Spinal cord (tissue), 9 donors: ENCODE measurements at regions not wholly inside any gene's neighbourhood (a gene's known extent, or its start where the extent isn't known, plus 50 kb on each side); places are given as distances from the start of the nearest gene placed in this dataset.

ENCODE experiments used
- DNase-seq, 6 donors: peaks; one replicate each; pipeline versions ENCODE4 v3.0.0 to v3.0.0-alpha.2; 2013 to 2015; ENCODE audit warnings: low spot score in 6 of 6, low read depth in 4 of 6
- H3K27ac ChIP-seq: one replicate; pipeline ENCODE4 v1.5.1; 2013; ENCODE audit warnings: low read depth, low read length, control low read depth
- H3K27me3 ChIP-seq: one replicate; pipeline ENCODE4 v1.6.1; 2013; ENCODE audit warnings: low read length; ENCODE audit not compliant: control insufficient read depth, insufficient read depth
- H3K36me3 ChIP-seq: one replicate; pipeline ENCODE4 v1.6.1; 2013; ENCODE audit warnings: low read length; ENCODE audit not compliant: control insufficient read depth, insufficient read depth
- H3K4me1 ChIP-seq: one replicate; pipeline ENCODE4 v1.6.1; 2013; ENCODE audit warnings: low read length; ENCODE audit not compliant: control insufficient read depth, insufficient read depth
- H3K4me3 ChIP-seq: one replicate; pipeline ENCODE4 v1.5.1; 2013; ENCODE audit warnings: low read depth, low read length, control low read depth
- H3K9me3 ChIP-seq: one replicate; pipeline ENCODE4 v1.6.1; 2013; ENCODE audit warnings: low read length; ENCODE audit not compliant: control insufficient read depth, insufficient read depth
- WGBS: methylation state at CpG from one replicate; pipeline ENCODE4 v1.1.5; 2013; ENCODE audit warnings: missing lambda C conversion rate; ENCODE audit not compliant: insufficient coverage; 5-methylcytosine and 5-hydroxymethylcytosine counted together
- donor health status: healthy.

DNA sequence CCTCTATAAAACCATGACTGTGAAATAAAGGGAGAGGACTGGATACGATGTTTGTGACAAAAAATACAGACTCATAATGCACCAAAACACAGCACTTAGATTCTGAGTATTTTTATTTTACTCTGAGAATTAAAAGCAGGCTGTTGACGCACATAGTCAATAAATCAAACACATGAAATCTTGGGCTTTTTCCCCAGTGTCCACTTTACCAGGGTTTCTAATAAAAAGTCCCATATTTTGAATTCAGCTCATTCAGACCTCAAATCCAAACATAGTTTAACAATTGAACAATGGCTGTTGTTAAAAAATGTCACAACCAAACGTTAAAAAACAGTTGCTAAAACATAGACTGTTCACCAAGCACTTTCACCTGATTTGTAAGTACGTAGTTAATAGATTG lies 553.4 kb downstream of the LTN1 start:
- Histone ChIP-seq H3K27ac (no peak overlapping the region), H3K4me3 (no peak overlapping the region), H3K36me3 (no peaks in the 10 kb centered on the region), H3K9me3 (no peaks in the 10 kb centered on the region), H3K4me1 (no peaks in the 10 kb centered on the region), H3K27me3 (no peaks in the 10 kb centered on the region)
- no peak for DNase-seq
- 100% methylated on average over 1 of the region's 4 CpGs for WGBS

DNA sequence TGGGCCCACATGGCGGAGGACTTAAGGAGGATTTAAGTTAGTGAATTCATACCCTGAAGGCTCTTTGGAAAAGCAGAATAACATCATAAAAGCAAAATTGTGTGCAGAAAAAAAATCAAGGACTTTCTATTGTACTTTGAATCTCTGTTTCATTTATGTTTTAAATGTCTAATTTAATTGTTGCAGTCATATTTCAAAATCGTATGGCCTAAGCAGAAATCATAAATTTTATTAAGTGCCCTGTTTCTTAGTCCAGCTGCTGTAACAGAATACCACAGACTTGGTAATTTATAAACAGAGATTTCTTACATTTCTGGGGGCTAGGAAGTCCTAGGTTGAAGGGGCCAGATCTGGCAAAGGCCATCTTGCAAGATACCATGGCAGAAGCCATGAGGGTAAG lies 555.6 kb downstream of the LTN1 start:
- no peaks in the 10 kb centered on the region for H3K27me3 ChIP-seq
- 100% methylated on average over 1 of the region's 2 CpGs for WGBS
- no peaks in the 10 kb centered on the region for H3K9me3 ChIP-seq
- no peak overlapping the region for H3K27ac ChIP-seq
- DNase-seq = no peak
- no peaks in the 10 kb centered on the region for H3K36me3 ChIP-seq
- H3K4me1 ChIP-seq = no peaks in the 10 kb centered on the region
- no peak overlapping the region for H3K4me3 ChIP-seq

DNA sequence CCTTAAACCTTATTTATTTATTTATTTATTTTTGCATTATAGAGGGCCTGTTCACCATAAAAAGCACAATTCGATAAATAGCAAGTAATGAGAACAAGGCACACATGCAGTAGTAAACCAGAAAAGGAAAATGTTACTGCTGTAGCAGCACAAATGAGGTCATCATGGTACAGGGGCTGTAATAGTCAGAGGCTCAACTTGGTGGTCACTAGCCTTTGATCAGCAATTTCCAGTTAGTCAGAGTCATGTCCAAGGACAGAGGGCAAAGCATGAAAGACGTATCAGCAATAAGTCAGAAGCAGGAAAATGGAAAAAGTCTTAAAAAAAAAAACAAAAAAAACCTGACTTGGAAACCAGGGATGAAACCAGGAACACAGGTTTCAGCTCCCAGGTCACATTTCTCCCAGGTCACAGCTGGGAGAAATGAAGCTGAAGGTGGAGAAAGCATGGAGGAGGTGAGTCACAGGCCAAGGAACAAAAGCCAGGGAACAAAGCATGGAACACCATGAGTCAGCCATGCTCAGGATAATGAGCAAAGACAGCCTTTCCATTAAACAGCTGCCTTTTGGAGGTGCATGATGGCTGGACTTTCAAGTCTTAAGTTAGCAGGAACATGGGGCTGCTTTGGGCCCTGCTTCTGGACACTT lies 556.3 kb downstream of the LTN1 start:
- no peaks in the 10 kb centered on the region for H3K27me3 ChIP-seq
- WGBS = 94% methylated on average over 2 of the region's 2 CpGs
- H3K27ac ChIP-seq = no peak overlapping the region
- H3K36me3 ChIP-seq = no peaks in the 10 kb centered on the region
- no peak for DNase-seq
- H3K4me1 ChIP-seq = no peaks in the 10 kb centered on the region
- H3K4me3 ChIP-seq = no peak overlapping the region
- H3K9me3 ChIP-seq = no peaks in the 10 kb centered on the region

DNA sequence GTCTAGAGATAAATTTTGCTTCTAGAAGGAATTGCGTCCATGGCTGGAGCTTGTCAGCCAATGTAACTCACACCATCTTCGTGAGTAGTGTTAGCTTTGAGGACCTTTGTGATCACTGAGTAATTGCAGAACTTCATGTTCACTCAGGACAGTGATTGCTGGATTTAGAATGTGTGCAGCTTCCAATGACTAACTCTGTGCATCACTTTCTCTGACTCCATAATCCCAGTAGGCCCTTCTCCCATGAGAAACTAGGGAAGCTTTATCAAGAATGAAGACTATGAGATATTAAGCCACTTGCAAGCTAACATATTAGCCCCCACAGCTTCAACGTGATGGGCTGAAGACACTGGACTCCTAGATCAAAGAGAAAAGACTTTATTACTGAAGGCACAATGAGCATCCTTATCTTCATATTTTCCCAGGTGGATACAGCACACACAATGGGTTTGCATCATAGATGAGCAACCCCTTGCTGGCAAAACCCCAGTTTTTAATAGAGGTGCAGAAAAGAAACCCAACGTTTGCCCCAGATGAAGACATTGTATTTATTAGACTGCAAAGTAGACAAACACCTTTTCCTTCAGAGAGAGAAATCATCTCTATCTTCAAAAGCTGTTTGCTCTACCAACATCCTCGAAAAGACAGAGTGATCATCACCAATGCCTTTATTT lies 561.0 kb downstream of the LTN1 start:
- Histone ChIP-seq H3K4me3 (no peak overlapping the region), H3K9me3 (no peaks in the 10 kb centered on the region), H3K4me1 (no peaks in the 10 kb centered on the region), H3K27me3 (no peaks in the 10 kb centered on the region), H3K36me3 (no peaks in the 10 kb centered on the region), H3K27ac (no peak overlapping the region)
- DNase-seq = no peak
- WGBS = 94% methylated on average over 4 of the region's 5 CpGs

DNA sequence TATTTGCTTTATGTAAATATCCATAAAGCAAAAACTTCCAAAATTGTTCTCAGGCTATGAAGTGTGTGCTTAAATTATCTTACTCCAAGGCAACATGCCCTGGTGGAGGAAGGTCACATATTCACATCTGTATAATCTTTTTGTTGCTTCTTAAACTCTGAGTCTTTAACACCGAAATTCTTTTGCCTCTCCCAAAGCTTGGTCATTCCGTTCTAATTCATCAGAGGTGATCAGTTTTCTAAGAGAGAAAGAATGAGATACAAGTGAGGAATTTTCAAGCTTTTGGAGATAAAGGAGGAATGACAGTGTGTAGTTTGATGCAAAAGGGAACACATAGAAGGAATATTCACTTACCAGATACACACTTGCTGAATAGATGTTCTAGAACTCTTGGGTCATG lies 561.7 kb downstream of the LTN1 start:
- no peaks in the 10 kb centered on the region for H3K27me3 ChIP-seq
- H3K27ac ChIP-seq = no peak overlapping the region
- no peak for DNase-seq
- no peaks in the 10 kb centered on the region for H3K36me3 ChIP-seq
- no peaks in the 10 kb centered on the region for H3K4me1 ChIP-seq
- no peak overlapping the region for H3K4me3 ChIP-seq
- WGBS = no CpG with 5 or more reads among the region's 2 CpGs
- no peaks in the 10 kb centered on the region for H3K9me3 ChIP-seq

DNA sequence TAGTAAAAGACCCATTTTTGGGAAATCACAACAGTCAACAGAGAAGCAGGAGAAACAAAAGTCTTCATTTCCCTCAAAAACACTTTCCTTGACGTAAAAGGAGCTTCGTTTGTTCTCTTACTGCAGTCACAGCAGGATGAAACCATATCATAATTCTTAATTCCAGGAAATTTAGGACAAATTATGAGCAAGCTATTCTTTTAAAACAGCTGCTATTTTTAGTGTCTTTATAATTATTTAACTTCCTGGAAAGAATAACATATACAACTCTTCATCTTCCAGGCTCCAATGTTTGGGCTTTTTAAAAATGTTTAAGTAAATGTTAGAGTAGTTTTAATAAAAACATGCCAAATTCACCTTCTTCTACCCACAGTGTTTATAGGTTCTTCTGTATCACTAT lies 563.5 kb downstream of the LTN1 start:
- H3K27me3 ChIP-seq = no peaks in the 10 kb centered on the region
- H3K27ac ChIP-seq = no peak overlapping the region
- WGBS = no CpG with 5 or more reads among the region's 2 CpGs
- peak in 1 of 6 donors; percentile 16 for DNase-seq
- H3K9me3 ChIP-seq = no peaks in the 10 kb centered on the region
- no peaks in the 10 kb centered on the region for H3K36me3 ChIP-seq
- no peak overlapping the region for H3K4me3 ChIP-seq
- H3K4me1 ChIP-seq = no peaks in the 10 kb centered on the region

DNA sequence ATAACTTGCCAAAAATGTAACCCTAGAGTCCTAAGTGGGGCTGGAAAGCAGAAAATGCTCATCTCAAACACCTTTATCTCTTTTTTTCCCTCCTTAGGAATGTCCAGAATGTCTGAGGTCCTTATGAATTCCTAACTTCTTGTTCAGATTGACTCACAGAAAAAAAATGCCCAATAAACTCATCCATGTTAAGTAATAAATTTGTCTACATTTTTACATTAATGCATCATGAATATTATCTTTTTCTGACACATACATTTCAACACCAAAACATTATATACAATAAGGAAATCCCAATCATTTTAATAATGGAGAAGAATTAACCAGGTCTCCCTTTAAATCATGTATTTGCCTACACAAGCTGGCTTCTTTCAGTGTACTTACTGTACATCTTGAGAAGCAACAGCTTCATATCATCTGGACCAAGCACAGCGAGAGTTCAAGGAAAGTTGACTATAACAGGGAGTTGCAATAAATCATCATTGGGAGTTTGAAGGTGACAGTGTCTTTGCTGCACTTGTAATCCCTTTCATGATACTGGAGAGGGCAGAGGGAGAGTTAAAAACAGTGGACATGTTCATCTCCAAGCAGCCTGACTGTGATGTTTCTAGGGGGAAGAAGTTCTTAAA lies 565.2 kb downstream of the LTN1 start:
- H3K27me3 ChIP-seq = no peaks in the 10 kb centered on the region
- no CpG with 5 or more reads among the region's 1 CpG for WGBS
- H3K4me3 ChIP-seq = no peak overlapping the region
- DNase-seq = no peak
- H3K27ac ChIP-seq = no peak overlapping the region
- no peaks in the 10 kb centered on the region for H3K9me3 ChIP-seq
- H3K4me1 ChIP-seq = no peaks in the 10 kb centered on the region
- H3K36me3 ChIP-seq = no peaks in the 10 kb centered on the region

DNA sequence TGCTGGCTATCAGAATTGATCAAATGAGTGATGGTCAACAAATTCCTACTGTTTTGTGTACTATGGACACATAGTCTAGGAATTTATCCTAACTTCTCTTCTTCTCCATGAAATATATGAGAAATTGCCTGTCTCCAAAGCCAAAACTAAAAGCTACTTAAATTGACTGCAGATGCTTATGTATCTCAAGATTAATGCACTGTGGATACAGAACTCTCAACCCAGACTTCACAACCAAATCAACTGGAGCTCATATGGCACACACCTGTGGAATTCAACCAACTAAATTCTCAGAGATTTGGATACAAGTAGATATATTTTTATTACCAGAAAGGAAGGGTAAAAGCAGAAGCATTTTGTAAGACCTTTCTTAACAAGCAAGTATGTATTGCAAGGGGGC lies 566.1 kb downstream of the LTN1 start:
- Histone ChIP-seq H3K4me3 (no peak overlapping the region), H3K9me3 (no peaks in the 10 kb centered on the region)

DNA sequence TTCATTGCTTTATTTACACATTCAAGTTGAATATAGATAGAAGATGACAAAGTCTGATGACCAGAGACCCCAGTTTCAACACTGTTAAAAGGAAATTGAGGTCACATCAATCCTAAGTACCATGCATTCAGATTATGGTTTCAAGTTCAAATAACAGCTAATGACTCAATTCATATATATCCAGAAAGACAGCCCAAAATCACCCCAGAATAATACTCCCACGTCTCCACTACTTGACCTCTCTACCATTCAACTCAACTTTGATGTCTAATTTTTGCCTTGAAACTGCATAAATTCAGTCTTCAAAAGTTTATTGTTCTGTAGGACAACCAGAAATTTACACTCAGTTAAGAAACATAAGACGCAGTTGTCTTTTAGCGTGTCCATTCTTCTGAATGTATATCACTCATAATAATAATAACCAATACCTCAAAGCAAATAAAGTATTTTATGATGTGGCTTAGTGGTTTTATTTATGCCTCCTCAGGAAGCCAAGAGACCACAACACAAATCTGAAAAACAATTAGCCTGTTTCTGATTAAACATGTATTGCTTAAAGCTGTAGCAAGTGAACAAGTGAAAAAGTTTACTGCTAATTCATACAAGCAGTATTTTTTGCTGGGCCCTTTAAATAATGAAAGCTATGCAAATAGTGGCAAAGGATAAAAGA lies 569.0 kb downstream of the LTN1 start:
- no peaks in the 10 kb centered on the region for H3K4me1 ChIP-seq
- H3K9me3 ChIP-seq = no peaks in the 10 kb centered on the region
- H3K27me3 ChIP-seq = no peaks in the 10 kb centered on the region
- no peaks in the 10 kb centered on the region for H3K36me3 ChIP-seq
- H3K4me3 ChIP-seq = no peak overlapping the region
- no peak overlapping the region for H3K27ac ChIP-seq
- 63% methylated on average over 1 of the region's 3 CpGs for WGBS
- DNase-seq = no peak

More for the DNA sequence above, 566.1 kb downstream of the LTN1 start:
- H3K36me3 ChIP-seq = no peaks in the 10 kb centered on the region
- H3K27me3 ChIP-seq = no peaks in the 10 kb centered on the region
- H3K27ac ChIP-seq = no peak overlapping the region
- DNase-seq = no peak
- H3K4me1 ChIP-seq = no peaks in the 10 kb centered on the region
